PC-3 (cell line): ENCODE measurements at regions not wholly inside any gene's neighbourhood (a gene's known extent, or its start where the extent isn't known, plus 50 kb on each side); places are given as distances from the start of the nearest gene placed in this dataset.

Source experiments
- ATAC-seq: fragments of 200-7000 bp; cut with Tn5 transposase; 2 replicates; pipeline ENCODE4 v1.9.1; 2020; ENCODE audit warnings: mild to moderate bottlenecking, moderate library complexity
- BruUV-seq: library from RNA; stranded (reverse); fragments of 400-500 nt; replicated peaks from 2 replicates; lab custom pipeline; 2021; lab: Mats Ljungman, UMichigan
- CTCF ChIA-PET: fragments of 300-600 bp; sonication (Branson Sonifier 250); formaldehyde crosslinking; loops from one replicate; lab custom pipeline; 2022; ENCODE audit warnings: antibody characterized with exemption; lab: Charles Lee
- POLR2A ChIA-PET: fragments of 300-600 bp; sonication (Branson Sonifier 250); formaldehyde crosslinking; loops from one replicate; lab custom pipeline; 2022; ENCODE audit warnings: antibody characterized with exemption; ENCODE audit not compliant: unreplicated experiment; lab: Charles Lee
- DNase-seq: peaks from one replicate; pipeline ENCODE4 v3.0.0-alpha.2; 2015
- H2AFZ ChIP-seq: fragments of 300-600 bp; sonication (generic); 2 replicates; pipeline ENCODE4 v1.6.0; 2016; ENCODE audit warnings: antibody characterized with exemption, low read length
- H3F3A ChIP-seq: fragments of 300-600 bp; sonication (generic); one replicate; pipeline ENCODE4 v1.6.0; 2017; ENCODE audit warnings: antibody characterized with exemption, low read length, control low read depth, mild to moderate bottlenecking; ENCODE audit not compliant: unreplicated experiment
- H3K27ac ChIP-seq: fragments of 300-600 bp; sonication (generic); 2 replicates; pipeline ENCODE4 v1.5.1; 2016; ENCODE audit warnings: mild to moderate bottlenecking, low read length
- H3K27me3 ChIP-seq: fragments of 300-600 bp; sonication (generic); 2 replicates; pipeline ENCODE4 v1.6.1; 2016; ENCODE audit warnings: low read length, mixed read lengths
- H3K36me3 ChIP-seq: fragments of 300-600 bp; sonication (generic); 2 replicates; pipeline ENCODE4 v1.6.1; 2016; ENCODE audit warnings: low read depth, mixed run types, low read length, mixed read lengths
- H3K4me1 ChIP-seq: fragments of 300-600 bp; sonication (generic); 2 replicates; pipeline ENCODE4 v1.5.1; 2016; ENCODE audit warnings: low read length; ENCODE audit not compliant: insufficient read depth
- H3K4me2 ChIP-seq: fragments of 300-600 bp; sonication (generic); 2 replicates; pipeline ENCODE4 v1.6.0; 2016; ENCODE audit warnings: low read length
- H3K4me3 ChIP-seq: fragments of 300-600 bp; sonication (generic); 2 replicates; pipeline ENCODE4 v1.5.1; 2016; ENCODE audit warnings: mild to moderate bottlenecking, low read length, mixed read lengths
- H3K79me2 ChIP-seq: fragments of 300-600 bp; sonication (generic); 2 replicates; pipeline ENCODE4 v1.6.1; 2017; ENCODE audit warnings: low read length, mixed read lengths
- H3K9ac ChIP-seq: fragments of 300-600 bp; sonication (generic); 2 replicates; pipeline ENCODE4 v1.6.0; 2016; ENCODE audit warnings: mild to moderate bottlenecking, low read length
- H3K9me2 ChIP-seq: fragments of 300-600 bp; sonication (generic); replicated peaks from 2 replicates; pipeline ENCODE4 v1.6.1; 2016; ENCODE audit warnings: mixed run types, low read length, mixed read lengths
- H3K9me3 ChIP-seq: fragments of 300-600 bp; sonication (generic); 2 replicates; pipeline ENCODE4 v1.6.1; 2016; ENCODE audit warnings: low read length, mixed read lengths
- H4K20me1 ChIP-seq: fragments of 300-600 bp; sonication (generic); 2 replicates; pipeline ENCODE4 v1.6.1; 2016; ENCODE audit warnings: low read length, mixed read lengths
- CTCF ChIP-seq: fragments of 300-600 bp; sonication (generic); conservative IDR thresholded peaks from 2 replicates; pipeline ENCODE4 v1.5.1; 2017; ENCODE audit warnings: antibody characterized with exemption, low read depth, mild to moderate bottlenecking, low read length
- EZH2 ChIP-seq: fragments of 300-600 bp; sonication (generic); IDR thresholded peaks from one replicate; pipeline ENCODE4 v1.6.1; 2017; ENCODE audit warnings: antibody characterized with exemption, mild to moderate bottlenecking, low read length; ENCODE audit not compliant: unreplicated experiment
- EZH2phosphoT487 ChIP-seq: fragments of 300-600 bp; sonication (generic); IDR thresholded peaks from 2 replicates; pipeline ENCODE4 v1.6.1; 2018; ENCODE audit warnings: mild to moderate bottlenecking, antibody characterized with exemption, low read length, borderline replicate concordance
- intact Hi-C: fragments of 100-400 bp; cut with micrococcal nuclease; formaldehyde crosslinking; loops from 2 replicates; pipeline ENCODE4 v1.9.0; 2023

GRCh38 chr6:159106627-159107241 is 61.9 kb upstream of the TAGAP start:
- TF ChIP-seq CTCF (no peak), EZH2 (no peak), EZH2phosphoT487 (no peak)
- DNase-seq, result peak; percentile 30
- POLR2A ChIA-PET, result no interaction called here
- BruUV-seq, result no TSS peak
- no peaks in the 10 kb centered on the region for H3K9me2 ChIP-seq
- H3F3A ChIP-seq, result no peaks in the 10 kb centered on the region
- CTCF ChIA-PET, result no interaction called here
- H3K79me2 ChIP-seq, result no peaks in the 10 kb centered on the region
- H3K4me1 ChIP-seq, result no peaks in the 10 kb centered on the region
- H3K9ac ChIP-seq, result no peak overlapping the region
- H3K4me2 ChIP-seq, result no peak overlapping the region
- no peaks in the 10 kb centered on the region for H4K20me1 ChIP-seq
- no peak overlapping the region for H2AFZ ChIP-seq
- H3K9me3 ChIP-seq, result no peaks in the 10 kb centered on the region
- intact Hi-C loops, result loop anchor here (10.0 kb wide), 1 partner anchor 402 kb away; no protein-coding TSS in a partner anchor
- H3K27me3 ChIP-seq, result no peaks in the 10 kb centered on the region
- H3K4me3 ChIP-seq, result no peak overlapping the region
- ATAC-seq, result peak; percentile 36; the same call in 1 of the 2 replicates
- H3K27ac ChIP-seq, result no peak overlapping the region
- H3K36me3 ChIP-seq, result no peaks in the 10 kb centered on the region

GRCh38 chr6:159105716-159106115 is 60.9 kb upstream of the TAGAP start:
- H3K9me2 ChIP-seq, result no peaks in the 10 kb centered on the region
- CTCF ChIA-PET, result no interaction called here
- ATAC-seq (no peak), DNase-seq (no peak)
- H3K4me1 ChIP-seq, result no peaks in the 10 kb centered on the region
- no peak overlapping the region for H3K9ac ChIP-seq
- H3K79me2 ChIP-seq, result no peaks in the 10 kb centered on the region
- no peak overlapping the region for H3K27ac ChIP-seq
- no peak overlapping the region for H2AFZ ChIP-seq
- POLR2A ChIA-PET, result no interaction called here
- no TSS peak for BruUV-seq
- H3K9me3 ChIP-seq, result no peaks in the 10 kb centered on the region
- TF ChIP-seq EZH2phosphoT487 (no peak), EZH2 (no peak), CTCF (no peak)
- H3K27me3 ChIP-seq, result no peaks in the 10 kb centered on the region
- intact Hi-C loops, result loop anchor here (10.0 kb wide), 1 partner anchor 401 kb away; no protein-coding TSS in a partner anchor
- H3K4me3 ChIP-seq, result no peak overlapping the region
- H3K36me3 ChIP-seq, result no peaks in the 10 kb centered on the region
- H4K20me1 ChIP-seq, result no peaks in the 10 kb centered on the region
- no peaks in the 10 kb centered on the region for H3F3A ChIP-seq
- no peak overlapping the region for H3K4me2 ChIP-seq

GRCh38 chr6:159104931-159105330 is 60.1 kb upstream of the TAGAP start:
- no peaks in the 10 kb centered on the region for H3K4me1 ChIP-seq
- DNase-seq (no peak), ATAC-seq (no peak)
- no peak overlapping the region for H2AFZ ChIP-seq
- CTCF ChIA-PET, result interaction anchor here (0.7 kb wide), 1 partner anchor 569 kb away, joined by 3 read pairs; no protein-coding TSS in a partner anchor
- no peak overlapping the region for H3K27ac ChIP-seq
- TF ChIP-seq EZH2 (no peak), EZH2phosphoT487 (no peak), CTCF (no peak)
- H3K9me2 ChIP-seq, result no peaks in the 10 kb centered on the region
- no peak overlapping the region for H3K4me3 ChIP-seq
- no peaks in the 10 kb centered on the region for H3F3A ChIP-seq
- intact Hi-C loops, result loop anchor here (1.0 to 10.0 kb wide), 3 partner anchors 63 to 400 kb away; no protein-coding TSS in a partner anchor
- POLR2A ChIA-PET, result no interaction called here
- no TSS peak for BruUV-seq
- no peaks in the 10 kb centered on the region for H4K20me1 ChIP-seq
- H3K36me3 ChIP-seq, result no peaks in the 10 kb centered on the region
- H3K4me2 ChIP-seq, result no peak overlapping the region
- no peaks in the 10 kb centered on the region for H3K27me3 ChIP-seq
- H3K79me2 ChIP-seq, result no peaks in the 10 kb centered on the region
- H3K9me3 ChIP-seq, result no peaks in the 10 kb centered on the region
- no peak overlapping the region for H3K9ac ChIP-seq
